Transverse colon (tissue), 4 donors: ENCODE measurements at regions not wholly inside any gene's neighbourhood (a gene's known extent, or its start where the extent isn't known, plus 50 kb on each side); places are given as distances from the start of the nearest gene placed in this dataset.
"Not testable (repeated sequence)": the region's sequence is repeated elsewhere in the genome, so short reads cannot be mapped to it uniquely, and the experiment has no call there.

Experiments used
- DNase-seq: peaks from one replicate; pipeline ENCODE4 v3.0.0-alpha.2; 2019
- H3K27ac ChIP-seq, 4 donors: fragments of 200-600 bp; sonication (generic); 2 replicates each; pipeline ENCODE4 v1.5.1; 2016 to 2018; ENCODE audit warnings: inconsistent platforms in 4 of 4
- H3K27me3 ChIP-seq: fragments of 200-600 bp; sonication (generic); 2 replicates; pipeline ENCODE4 v1.5.1; 2017; ENCODE audit warnings: inconsistent platforms
- H3K36me3 ChIP-seq, 4 donors: fragments of 200-600 bp; sonication (generic); 2 replicates each; pipeline ENCODE4 v1.5.1; 2017 to 2019; ENCODE audit warnings: inconsistent platforms in 4 of 4
- H3K4me1 ChIP-seq, 4 donors: fragments of 200-600 bp; sonication (generic); 2 replicates each; pipeline ENCODE4 v1.5.1; 2017 to 2020; ENCODE audit warnings: inconsistent platforms in 4 of 4
- H3K4me3 ChIP-seq, 4 donors: fragments of 200-600 bp; sonication (generic); 1 replicate in 1 of 4; 2 replicates in 3 of 4; pipeline versions ENCODE4 v1.5.1 to v1.6.1; 2017 to 2019; ENCODE audit warnings: inconsistent platforms in 4 of 4
- H3K9me3 ChIP-seq, 2 donors: fragments of 200-600 bp; sonication (generic); 2 replicates each; pipeline ENCODE4 v1.5.1; 2017 to 2019; ENCODE audit warnings: inconsistent platforms in 2 of 2
- EP300 ChIP-seq: sonication (generic); formaldehyde crosslinking; IDR thresholded peaks from one replicate; pipeline ENCODE4 v1.6.1; 2017; ENCODE audit warnings: antibody characterized with exemption, low read depth
- POLR2A ChIP-seq: fragments of 450-650 bp; IDR thresholded peaks from one replicate; pipeline ENCODE4 v1.6.1; 2016; ENCODE audit warnings: antibody characterized with exemption, mild to moderate bottlenecking, moderate library complexity
- POLR2AphosphoS5 ChIP-seq, 3 donors: sonication (generic); formaldehyde crosslinking; IDR thresholded peaks; one replicate each; pipeline ENCODE4 v1.6.1; 2016; ENCODE audit warnings: antibody characterized with exemption in 3 of 3
- WGBS, 2 donors: methylation state at CpG; one replicate each; pipeline ENCODE4 v1.1.5; 2018; ENCODE audit warnings: low coverage in 1 of 2; 5-methylcytosine and 5-hydroxymethylcytosine counted together
- in situ Hi-C, 4 donors: fragments of 200-750 bp; cut with MboI; loops; one replicate each; pipeline versions ENCODE4 v1.15.0 to v1.15.1; 2017; ENCODE audit warnings: low sequenced_read_pairs in 3 of 4, low pct_ligation_motif_present in 1 of 4, low pct_unique_long_range_greater_than_20kb in 1 of 4
- intact Hi-C: fragments of 100-400 bp; cut with DNase I; formaldehyde crosslinking; loops from one replicate; pipeline ENCODE4 v1.15.1; 2023; ENCODE audit warnings: low total_unique reads
- TF ChIP-seq, protein P1 (sequence below), 5 experiments: fragments of 200-600 bp in 3 of 5; fragments of 450-650 bp in 2 of 5; sonication (generic) in 3 of 5; IDR thresholded peaks; 1 replicate in 2 of 5; 2 replicates in 3 of 5; pipeline ENCODE4 v1.5.1; 2016 to 2017; ENCODE audit warnings: antibody characterized with exemption in 5 of 5, inconsistent platforms in 3 of 5, mild to moderate bottlenecking in 2 of 5, moderate library complexity in 1 of 5

DNA sequence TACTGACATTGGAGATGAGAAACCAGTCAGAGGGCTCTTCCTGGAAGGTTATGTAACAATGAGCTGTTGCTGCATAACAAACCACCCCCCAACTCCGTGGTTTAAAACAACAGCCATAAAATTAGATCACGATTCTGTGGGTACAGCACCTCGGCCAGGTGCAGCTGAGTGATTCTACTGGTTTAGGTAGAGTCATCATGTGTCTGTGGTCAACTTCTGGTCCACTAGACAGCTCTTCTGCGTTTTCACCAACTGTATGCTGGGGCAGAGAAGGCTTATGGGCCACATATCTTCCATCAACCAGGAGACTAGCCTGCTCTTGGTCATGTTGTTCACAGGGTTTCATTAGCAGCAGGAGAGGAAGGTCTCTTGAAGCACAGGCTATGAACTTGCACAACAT lies 585.5 kb downstream of the KCTD12 start:
- H3K4me3 ChIP-seq, result no peak overlapping the region
- no peak for DNase-seq
- in situ Hi-C loops, result no loop called here
- H3K27ac ChIP-seq, result no peak overlapping the region
- no peaks in the 10 kb centered on the region for H3K4me1 ChIP-seq
- TF ChIP-seq, protein P1, sequence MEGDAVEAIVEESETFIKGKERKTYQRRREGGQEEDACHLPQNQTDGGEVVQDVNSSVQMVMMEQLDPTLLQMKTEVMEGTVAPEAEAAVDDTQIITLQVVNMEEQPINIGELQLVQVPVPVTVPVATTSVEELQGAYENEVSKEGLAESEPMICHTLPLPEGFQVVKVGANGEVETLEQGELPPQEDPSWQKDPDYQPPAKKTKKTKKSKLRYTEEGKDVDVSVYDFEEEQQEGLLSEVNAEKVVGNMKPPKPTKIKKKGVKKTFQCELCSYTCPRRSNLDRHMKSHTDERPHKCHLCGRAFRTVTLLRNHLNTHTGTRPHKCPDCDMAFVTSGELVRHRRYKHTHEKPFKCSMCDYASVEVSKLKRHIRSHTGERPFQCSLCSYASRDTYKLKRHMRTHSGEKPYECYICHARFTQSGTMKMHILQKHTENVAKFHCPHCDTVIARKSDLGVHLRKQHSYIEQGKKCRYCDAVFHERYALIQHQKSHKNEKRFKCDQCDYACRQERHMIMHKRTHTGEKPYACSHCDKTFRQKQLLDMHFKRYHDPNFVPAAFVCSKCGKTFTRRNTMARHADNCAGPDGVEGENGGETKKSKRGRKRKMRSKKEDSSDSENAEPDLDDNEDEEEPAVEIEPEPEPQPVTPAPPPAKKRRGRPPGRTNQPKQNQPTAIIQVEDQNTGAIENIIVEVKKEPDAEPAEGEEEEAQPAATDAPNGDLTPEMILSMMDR (IDR thresholded peaks at IDR 0.05), result no peak
- no peak for TF ChIP-seq POLR2A
- no peak for TF ChIP-seq EP300
- TF ChIP-seq POLR2AphosphoS5 (IDR thresholded peaks at IDR 0.05), result no peak
- intact Hi-C loops, result no loop called here
- no peaks in the 10 kb centered on the region for H3K36me3 ChIP-seq
- WGBS, 2 donors, result 56% methylated on average over 4 of the region's 4 CpGs; no CpG with 5 or more reads in 1 of the 2 donors
- H3K9me3 ChIP-seq, result no peaks in the 10 kb centered on the region
- no peaks in the 10 kb centered on the region for H3K27me3 ChIP-seq

DNA sequence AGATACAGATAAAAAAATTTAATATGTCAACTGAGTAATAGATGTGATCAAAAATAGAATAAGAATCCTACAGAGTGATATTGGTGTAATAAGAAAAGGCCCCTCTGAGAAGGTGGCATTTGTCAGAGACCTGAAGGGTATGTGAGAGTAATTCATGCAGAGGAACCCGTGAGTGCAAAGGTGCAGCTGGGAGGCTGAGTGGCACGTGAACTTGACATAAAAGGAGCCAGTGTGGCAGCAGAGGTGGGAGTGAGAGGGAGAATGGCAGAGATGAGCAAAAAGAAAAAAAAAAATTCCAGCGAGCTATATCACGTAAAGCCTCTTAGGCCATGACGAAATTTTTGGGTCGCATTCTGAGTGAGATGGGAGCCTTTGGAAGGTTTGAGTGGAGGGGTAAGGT lies 588.9 kb downstream of the KCTD12 start:
- no peaks in the 10 kb centered on the region for H3K4me1 ChIP-seq
- in situ Hi-C loops, result no loop called here
- H3K27me3 ChIP-seq, result no peaks in the 10 kb centered on the region
- no peaks in the 10 kb centered on the region for H3K36me3 ChIP-seq
- intact Hi-C loops, result no loop called here
- 70 to 91% methylated on average over 6 of the region's 6 CpGs for WGBS, 2 donors
- H3K27ac ChIP-seq, result no peak overlapping the region
- TF ChIP-seq POLR2A (no peak), EP300 (no peak), POLR2AphosphoS5 (IDR thresholded peaks at IDR 0.05) (no peak)
- TF ChIP-seq, protein P1 (IDR thresholded peaks at IDR 0.05), result no peak
- H3K4me3 ChIP-seq, result no peak overlapping the region
- DNase-seq, result no peak
- H3K9me3 ChIP-seq, result no peaks in the 10 kb centered on the region

DNA sequence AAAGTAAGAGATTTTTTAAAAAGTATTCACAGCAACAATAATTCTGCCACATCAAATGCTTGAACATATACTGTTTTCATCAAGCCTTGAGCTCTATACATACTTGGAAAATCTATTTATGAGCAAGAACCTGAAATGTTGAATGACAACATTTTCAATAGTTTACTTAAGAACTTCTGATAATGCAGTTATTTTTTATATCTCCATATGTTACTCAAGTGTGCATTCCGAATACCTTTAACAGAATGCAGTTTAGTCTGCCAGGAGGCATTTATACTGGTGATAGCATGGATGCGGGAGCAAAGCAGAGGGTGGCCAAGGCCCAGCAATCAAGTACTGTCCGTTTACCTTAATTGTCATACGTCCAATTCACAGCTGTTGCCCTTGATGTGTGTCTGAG lies 589.5 kb downstream of the KCTD12 start:
- H3K27me3 ChIP-seq, result no peaks in the 10 kb centered on the region
- no peaks in the 10 kb centered on the region for H3K9me3 ChIP-seq
- in situ Hi-C loops (no loop called here), intact Hi-C loops (no loop called here)
- no peak for DNase-seq
- H3K4me1 ChIP-seq, result no peaks in the 10 kb centered on the region
- H3K36me3 ChIP-seq, result no peaks in the 10 kb centered on the region
- no peak overlapping the region for H3K4me3 ChIP-seq
- H3K27ac ChIP-seq, result no peak overlapping the region
- TF ChIP-seq POLR2A, result no peak
- no peak for TF ChIP-seq POLR2AphosphoS5 (IDR thresholded peaks at IDR 0.05)
- TF ChIP-seq EP300, result no peak
- TF ChIP-seq, protein P1 (IDR thresholded peaks at IDR 0.05), result no peak
- 86 to 90% methylated on average over 4 of the region's 4 CpGs for WGBS, 2 donors

DNA sequence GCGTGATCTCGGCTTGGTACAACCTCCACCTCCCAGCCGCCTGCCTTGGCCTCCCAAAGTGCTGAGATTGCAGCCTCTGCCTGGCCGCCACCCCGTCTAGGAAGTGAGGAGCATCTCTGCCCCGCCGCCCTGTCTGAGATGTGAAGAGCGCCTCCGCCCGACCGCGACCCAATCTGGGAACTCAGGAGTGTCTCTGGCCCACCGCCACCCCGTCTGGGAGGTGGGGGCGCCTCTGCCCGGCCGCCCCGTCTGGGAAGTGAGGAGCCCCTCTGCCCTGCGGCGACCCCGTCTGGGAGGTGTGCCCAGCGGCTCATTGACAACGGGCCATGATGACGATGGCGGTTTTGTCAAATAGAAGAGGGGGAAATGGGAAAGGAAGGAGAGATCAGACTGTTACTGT lies 591.2 kb downstream of the KCTD12 start:
- H3K27me3 ChIP-seq, DNase-seq, in situ Hi-C loops, H3K36me3 ChIP-seq, H3K4me1 ChIP-seq, H3K9me3 ChIP-seq, intact Hi-C loops, H3K4me3 ChIP-seq, H3K27ac ChIP-seq: not testable (repeated sequence)
- 96% methylated on average over 19 of the region's 25 CpGs; no CpG with 5 or more reads in 1 of the 2 donors for WGBS, 2 donors

DNA sequence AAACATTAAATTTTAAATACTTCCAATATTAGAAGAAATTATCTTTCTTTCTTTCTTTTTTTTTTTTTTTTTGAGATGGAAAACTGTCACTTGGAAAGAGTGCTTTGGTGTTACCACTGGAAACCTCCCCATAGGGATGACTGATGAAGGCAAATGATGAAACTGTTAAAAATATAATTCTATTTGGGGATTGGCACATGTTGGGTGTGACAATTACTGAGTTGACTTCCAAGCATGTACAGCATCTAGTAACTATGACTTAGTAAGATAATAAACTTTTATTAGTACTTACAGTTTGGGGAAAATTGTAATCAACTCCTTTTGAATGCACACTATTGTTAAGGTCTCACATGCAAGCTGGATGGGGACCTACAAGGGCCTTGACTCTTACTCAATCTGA lies 592.5 kb downstream of the KCTD12 start:
- in situ Hi-C loops, result no loop called here
- Histone ChIP-seq H3K36me3 (no peaks in the 10 kb centered on the region), H3K4me1 (no peaks in the 10 kb centered on the region), H3K4me3 (no peak overlapping the region), H3K9me3 (no peaks in the 10 kb centered on the region), H3K27me3 (no peaks in the 10 kb centered on the region), H3K27ac (no peak overlapping the region)
- intact Hi-C loops, result no loop called here
- DNase-seq, result no peak
- TF ChIP-seq, protein P1 (IDR thresholded peaks at IDR 0.05), result no peak
- TF ChIP-seq POLR2AphosphoS5 (IDR thresholded peaks at IDR 0.05), result no peak
- no peak for TF ChIP-seq EP300
- no peak for TF ChIP-seq POLR2A
